ENCODE measurements at regions not wholly inside any gene's neighbourhood (a gene's known extent, or its start where the extent isn't known, plus 50 kb on each side); places are given as distances from the start of the nearest gene placed in this dataset.
"Not testable (repeated sequence)": the region's sequence is repeated elsewhere in the genome, so short reads cannot be mapped to it uniquely, and the experiment has no call there.

GRCh38 chr6:144675231-144675861 is 390.2 kb downstream of the UTRN start:
- TF ChIP-seq CTCF (IDR thresholded peaks at IDR 0.05; ENCODE audit: low read depth, low read length, poor library complexity, severe bottlenecking) (no peak), EZH2phosphoT487 (IDR thresholded peaks at IDR 0.05; ENCODE audit: borderline replicate concordance, low read length) (no peak)
- Histone ChIP-seq H4K20me1 (ENCODE audit: control insufficient read depth, insufficient read depth, low read depth, low read length) (no peaks in the 10 kb centered on the region), H3K36me3 (ENCODE audit: control insufficient read depth, low read length) (no peaks in the 10 kb centered on the region), H3K27me3 (ENCODE audit: control insufficient read depth, low read length) (no peaks in the 10 kb centered on the region), H3K4me1 (ENCODE audit: control insufficient read depth, low read length) (no peaks in the 10 kb centered on the region), H3K27ac (ENCODE audit: low read depth, low read length) (no peak overlapping the region), H3K9me2 (replicated peaks; ENCODE audit: control insufficient read depth, low read length) (no peaks in the 10 kb centered on the region; the same call in 1 of the 2 replicates), H3F3A (ENCODE audit: control insufficient read depth, insufficient read depth) (no peaks in the 10 kb centered on the region), H3K9me3 (ENCODE audit: control insufficient read depth, insufficient read depth, low read length) (no peaks in the 10 kb centered on the region), H3K4me2 (ENCODE audit: low read length) (no peak overlapping the region), H3K79me2 (ENCODE audit: control insufficient read depth, low read length) (no peaks in the 10 kb centered on the region), H3K4me3 (ENCODE audit: low read length) (no peak overlapping the region)

- not testable (repeated sequence) for H3K4me2 ChIP-seq (ENCODE audit: low read length); H3K9me3 ChIP-seq (ENCODE audit: control insufficient read depth, insufficient read depth, low read length); H3K79me2 ChIP-seq (ENCODE audit: control insufficient read depth, low read length); H4K20me1 ChIP-seq (ENCODE audit: control insufficient read depth, insufficient read depth, low read depth, low read length); H3K9me2 ChIP-seq (replicated peaks; ENCODE audit: control insufficient read depth, low read length); H3F3A ChIP-seq (ENCODE audit: control insufficient read depth, insufficient read depth); H3K4me3 ChIP-seq (ENCODE audit: low read length); H3K4me1 ChIP-seq (ENCODE audit: control insufficient read depth, low read length); H3K36me3 ChIP-seq (ENCODE audit: control insufficient read depth, low read length); H3K27me3 ChIP-seq (ENCODE audit: control insufficient read depth, low read length); H3K27ac ChIP-seq (ENCODE audit: low read depth, low read length)
These were observed 391.2 kb downstream of the UTRN start for GRCh38 chr6:144676310-144676709.

- not testable (repeated sequence) for H3K9me2 ChIP-seq (replicated peaks; ENCODE audit: control insufficient read depth, low read length); H3K4me1 ChIP-seq (ENCODE audit: control insufficient read depth, low read length); H3F3A ChIP-seq (ENCODE audit: control insufficient read depth, insufficient read depth); H3K9me3 ChIP-seq (ENCODE audit: control insufficient read depth, insufficient read depth, low read length); H3K79me2 ChIP-seq (ENCODE audit: control insufficient read depth, low read length); H4K20me1 ChIP-seq (ENCODE audit: control insufficient read depth, insufficient read depth, low read depth, low read length); H3K27ac ChIP-seq (ENCODE audit: low read depth, low read length); H3K4me2 ChIP-seq (ENCODE audit: low read length); H3K4me3 ChIP-seq (ENCODE audit: low read length); H3K36me3 ChIP-seq (ENCODE audit: control insufficient read depth, low read length); H3K27me3 ChIP-seq (ENCODE audit: control insufficient read depth, low read length)
These were observed 392.1 kb downstream of the UTRN start for GRCh38 chr6:144677263-144677662.

- no peaks in the 10 kb centered on the region for H3K36me3 ChIP-seq (ENCODE audit: control insufficient read depth, low read length)
- H3K4me1 ChIP-seq (ENCODE audit: control insufficient read depth, low read length), result no peaks in the 10 kb centered on the region
- no peak overlapping the region for H3K27ac ChIP-seq (ENCODE audit: low read depth, low read length)
- no peaks in the 10 kb centered on the region for H3F3A ChIP-seq (ENCODE audit: control insufficient read depth, insufficient read depth)
- H4K20me1 ChIP-seq (ENCODE audit: control insufficient read depth, insufficient read depth, low read depth, low read length), result no peaks in the 10 kb centered on the region
- no peaks in the 10 kb centered on the region for H3K79me2 ChIP-seq (ENCODE audit: control insufficient read depth, low read length)
- no peaks in the 10 kb centered on the region for H3K9me3 ChIP-seq (ENCODE audit: control insufficient read depth, insufficient read depth, low read length)
- TF ChIP-seq EZH2phosphoT487 (IDR thresholded peaks at IDR 0.05; ENCODE audit: borderline replicate concordance, low read length) (no peak), CTCF (IDR thresholded peaks at IDR 0.05; ENCODE audit: low read depth, low read length, poor library complexity, severe bottlenecking) (no peak)
- no peak overlapping the region for H3K4me2 ChIP-seq (ENCODE audit: low read length)
- no peaks in the 10 kb centered on the region for H3K27me3 ChIP-seq (ENCODE audit: control insufficient read depth, low read length)
- H3K4me3 ChIP-seq (ENCODE audit: low read length), result no peak overlapping the region
- H3K9me2 ChIP-seq (replicated peaks; ENCODE audit: control insufficient read depth, low read length), result no peaks in the 10 kb centered on the region
These were observed 393.7 kb downstream of the UTRN start for GRCh38 chr6:144678844-144679243.
